CD4-positive, alpha-beta T cell treated with Interleukin-12 subunit alpha and Interleukin-12 subunit beta, for 1 hour (primary cell): ENCODE measurements at regions not wholly inside any gene's neighbourhood (a gene's known extent, or its start where the extent isn't known, plus 50 kb on each side); places are given as distances from the start of the nearest gene placed in this dataset.
"Not testable (repeated sequence)": the region's sequence is repeated elsewhere in the genome, so short reads cannot be mapped to it uniquely, and the experiment has no call there.

Experiments
- DNase-seq: peaks from one replicate; pipeline ENCODE4 v3.0.0-alpha.2; 2020

DNA sequence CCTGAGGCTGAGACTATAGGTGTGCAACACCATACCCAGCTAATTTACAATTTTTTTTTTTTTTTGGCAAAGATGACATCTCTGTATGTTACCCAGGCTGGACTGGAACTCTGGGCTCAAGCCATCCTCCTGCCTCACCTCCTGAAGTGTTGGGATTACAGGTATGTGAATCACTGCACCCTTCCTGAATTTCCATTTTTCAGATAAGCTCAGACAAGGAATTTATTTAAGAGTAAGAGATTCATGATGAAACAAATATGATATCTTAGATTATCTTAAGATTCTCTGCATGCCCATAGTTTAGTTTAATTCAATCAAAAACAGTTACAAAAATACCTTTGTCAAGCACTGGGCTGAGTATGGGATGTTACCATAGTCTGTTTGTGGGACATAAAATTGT is 128.4 kb upstream of the BASP1 start:
- no peak for DNase-seq

DNA sequence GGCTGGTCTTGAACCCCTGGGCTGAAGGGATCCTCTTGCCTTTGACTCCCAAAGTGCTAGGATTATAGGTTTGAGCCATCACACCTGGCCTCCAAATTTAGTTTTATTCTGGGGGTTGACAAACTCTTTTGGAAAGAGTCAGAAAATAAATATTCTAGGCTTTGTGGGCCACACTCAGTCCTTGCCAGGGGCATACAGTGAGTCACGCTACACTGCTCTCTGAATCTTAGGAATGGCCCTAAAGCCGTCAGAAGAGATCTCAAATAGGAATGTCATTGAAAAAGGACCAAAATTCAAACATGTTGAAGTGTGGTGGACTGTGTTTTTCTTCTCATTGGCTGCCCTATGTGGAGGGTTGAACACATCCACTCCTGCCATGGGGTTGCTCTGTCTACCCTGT is 127.7 kb upstream of the BASP1 start:
- DNase-seq = no peak

DNA sequence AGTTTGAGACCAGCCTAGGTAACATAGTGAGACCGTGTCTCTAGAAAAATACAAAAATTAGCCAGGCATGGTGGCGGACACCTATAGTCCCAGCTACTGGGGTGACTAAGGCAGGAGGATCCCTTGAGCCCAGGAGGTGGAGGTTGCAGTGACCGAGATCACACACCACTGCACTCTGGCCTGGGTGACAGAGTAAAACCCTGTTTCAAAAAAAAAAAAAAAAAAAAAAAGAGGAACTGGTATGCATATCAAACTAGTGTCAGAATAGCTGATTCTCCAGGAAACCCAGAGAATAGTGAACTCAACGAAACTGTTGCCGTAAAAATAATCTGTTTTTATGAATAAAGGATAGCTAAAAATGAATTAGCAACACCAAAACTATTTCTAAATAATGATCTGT is 126.6 kb upstream of the BASP1 start:
- no peak for DNase-seq

DNA sequence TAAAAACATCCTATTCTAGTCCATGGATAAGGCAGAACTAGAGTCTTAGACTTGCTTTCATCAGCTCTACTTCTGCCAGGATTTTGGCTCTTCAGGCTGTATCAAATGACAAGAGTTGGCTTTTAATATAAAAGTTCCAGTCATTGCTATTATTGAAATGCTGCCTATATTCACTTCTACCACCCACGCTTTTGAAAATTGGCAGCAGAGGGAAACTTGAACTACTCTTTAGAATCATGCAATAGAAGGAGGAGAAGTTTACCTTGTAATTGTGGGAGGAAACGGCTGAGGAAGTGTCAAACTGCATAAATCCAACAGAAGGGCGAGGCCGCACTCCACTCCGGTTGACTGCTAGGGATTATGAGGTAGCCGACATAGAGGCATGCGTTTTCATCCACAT is 122.6 kb upstream of the BASP1 start:
- DNase-seq = no peak

DNA sequence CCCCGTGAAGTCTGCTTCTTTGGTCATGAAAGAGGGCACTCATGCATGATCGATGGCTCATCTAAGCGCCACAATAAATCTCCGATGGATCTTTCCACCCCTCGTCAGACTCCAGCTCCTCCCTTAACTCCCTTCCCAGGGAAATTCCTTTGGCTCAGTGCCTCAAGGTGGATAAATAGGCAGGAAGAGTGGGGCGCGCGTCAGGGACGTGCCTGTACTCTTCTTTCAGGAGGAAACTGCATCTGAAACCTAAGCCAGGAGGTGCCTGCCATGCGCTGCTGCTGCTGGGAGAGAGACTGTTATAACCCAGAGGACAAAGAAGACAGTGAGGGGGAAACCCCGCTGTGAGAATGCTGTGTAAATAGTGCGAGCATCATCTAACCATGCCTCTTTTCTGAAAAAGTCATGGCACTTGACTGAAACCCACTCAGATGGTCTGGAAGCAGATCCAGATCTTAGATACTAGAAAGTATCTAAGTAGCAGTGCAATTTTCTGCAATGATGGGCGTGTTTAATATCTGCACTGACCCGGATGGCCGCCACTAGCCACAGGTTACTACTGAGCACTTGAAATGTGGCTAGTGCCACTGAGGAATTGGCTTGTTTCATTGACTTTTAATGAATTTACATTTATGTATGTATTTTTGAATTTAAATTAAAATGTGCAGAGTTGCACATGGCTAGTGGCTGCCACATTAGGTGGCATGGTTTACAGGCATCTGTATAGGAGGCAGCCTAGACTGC is 120.3 kb upstream of the BASP1 start:
- no peak for DNase-seq

DNA sequence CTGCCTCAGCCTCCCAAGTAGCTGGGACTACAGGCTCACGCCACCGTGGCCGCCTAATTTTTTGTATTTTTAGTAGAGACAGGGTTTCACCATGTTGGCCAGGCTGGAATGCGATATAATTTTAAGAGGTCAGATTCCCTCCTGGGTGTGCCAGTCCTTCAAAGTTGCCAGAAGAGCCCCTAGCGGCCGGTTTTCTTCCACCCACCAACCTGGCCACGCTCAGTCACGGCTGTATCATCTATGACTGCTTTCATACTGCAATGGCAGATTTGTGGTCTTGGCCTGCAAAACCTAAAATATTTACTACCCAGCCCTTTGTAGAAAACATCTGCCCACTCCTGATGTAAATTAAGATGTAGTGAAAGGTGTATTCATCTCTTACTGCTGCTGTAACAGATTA is 117.5 kb upstream of the BASP1 start:
- DNase-seq = no peak

DNA sequence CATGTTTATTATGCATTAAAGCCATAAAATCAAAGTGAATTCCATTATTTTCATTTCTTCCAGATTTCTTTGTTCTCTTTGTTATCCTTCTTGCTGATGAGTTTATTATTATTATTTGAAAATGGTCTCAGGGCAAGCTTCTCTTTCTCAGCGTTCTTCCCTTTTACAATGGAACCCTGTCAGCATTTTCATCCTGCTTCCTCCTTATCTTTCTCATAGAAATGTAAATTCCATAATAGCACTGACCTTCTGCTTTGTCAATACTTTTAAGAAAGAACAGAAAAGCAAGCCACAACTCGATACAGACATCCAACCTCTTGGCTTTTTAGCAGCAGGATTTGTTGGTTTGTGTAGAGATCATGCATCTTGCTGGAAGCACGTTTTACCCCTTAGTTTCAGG is 114.0 kb upstream of the BASP1 start:
- no peak for DNase-seq

DNA sequence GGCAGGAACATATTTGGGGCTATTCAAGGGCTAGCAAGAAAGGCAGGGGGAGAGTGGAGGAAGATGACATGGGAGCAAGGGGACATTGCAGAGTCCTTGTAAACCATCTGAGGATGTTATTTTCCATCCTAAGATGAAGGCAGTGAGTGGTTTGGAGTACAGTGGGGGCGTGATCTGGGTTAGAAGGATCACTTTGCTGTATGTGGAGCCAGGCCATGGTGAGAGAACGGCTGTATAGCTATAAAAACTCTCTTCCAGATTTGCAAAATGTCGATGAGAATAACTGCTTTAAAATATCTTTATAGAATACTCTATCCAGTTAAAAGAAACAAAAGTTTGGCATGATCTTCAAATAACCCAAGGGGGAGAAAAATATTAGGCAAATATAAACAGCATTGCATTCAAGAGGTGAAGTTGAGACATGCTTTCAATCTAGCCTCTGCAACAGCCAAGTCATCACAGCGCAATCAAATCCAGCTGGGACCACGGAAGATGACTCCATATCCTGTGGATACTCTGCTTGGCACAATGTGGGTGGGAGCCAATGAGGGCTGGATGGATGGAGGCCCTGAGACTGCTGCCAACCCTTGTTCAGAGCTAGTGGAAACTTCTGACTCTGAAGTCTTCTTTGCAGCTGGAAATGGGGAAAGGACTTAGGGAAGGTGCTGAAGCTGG is 111.5 kb upstream of the BASP1 start:
- DNase-seq = no peak

DNA sequence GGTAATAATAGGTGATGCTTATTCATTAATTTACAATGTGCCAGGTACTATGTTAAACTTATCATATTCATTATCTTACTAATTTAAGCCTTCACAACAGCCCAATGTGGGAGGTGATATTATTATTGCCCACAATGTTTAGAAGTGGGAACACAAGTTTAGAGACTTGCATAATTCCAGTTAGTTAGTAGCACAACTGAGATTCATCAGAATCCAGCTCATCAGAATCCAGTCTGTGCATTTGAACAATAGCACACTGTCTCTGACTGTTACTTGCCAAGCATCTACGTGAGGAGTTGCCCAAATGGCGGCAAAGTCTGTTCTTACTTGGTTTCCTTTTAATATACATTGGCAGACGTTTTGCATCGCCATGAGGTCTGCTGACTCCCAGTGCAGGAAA is 110.9 kb upstream of the BASP1 start:
- no peak for DNase-seq

DNA sequence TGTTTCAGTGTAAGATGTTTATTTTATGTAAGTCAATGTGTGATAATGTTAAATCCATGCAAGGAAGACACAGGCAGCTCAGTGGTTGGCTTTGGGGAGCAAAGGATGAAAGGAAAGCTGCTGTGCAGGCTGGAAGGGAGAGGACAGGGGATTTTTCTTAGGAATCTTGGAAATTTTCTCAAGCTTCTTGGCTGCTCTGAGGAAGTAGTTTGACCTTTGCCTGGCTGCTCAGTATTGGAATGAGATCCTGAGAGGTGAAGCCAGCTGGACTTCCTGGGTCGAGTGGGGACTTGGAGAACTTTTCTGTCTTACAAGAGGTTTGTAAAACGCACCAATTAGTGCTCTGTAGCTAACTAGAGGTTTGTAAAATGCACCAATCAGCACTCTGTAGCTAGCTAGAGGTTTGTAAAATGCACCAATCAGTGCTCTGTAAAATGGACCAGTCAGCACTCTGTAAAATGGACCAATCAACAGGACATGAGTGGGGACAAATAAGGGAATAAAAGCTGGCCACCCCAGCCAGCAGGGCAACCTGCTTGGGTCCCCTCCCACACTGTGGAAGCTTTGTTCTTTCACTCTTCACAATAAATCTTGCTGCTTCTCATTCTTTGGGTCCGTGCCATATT is 105.2 kb upstream of the BASP1 start:
- DNase-seq = not testable (repeated sequence)

DNA sequence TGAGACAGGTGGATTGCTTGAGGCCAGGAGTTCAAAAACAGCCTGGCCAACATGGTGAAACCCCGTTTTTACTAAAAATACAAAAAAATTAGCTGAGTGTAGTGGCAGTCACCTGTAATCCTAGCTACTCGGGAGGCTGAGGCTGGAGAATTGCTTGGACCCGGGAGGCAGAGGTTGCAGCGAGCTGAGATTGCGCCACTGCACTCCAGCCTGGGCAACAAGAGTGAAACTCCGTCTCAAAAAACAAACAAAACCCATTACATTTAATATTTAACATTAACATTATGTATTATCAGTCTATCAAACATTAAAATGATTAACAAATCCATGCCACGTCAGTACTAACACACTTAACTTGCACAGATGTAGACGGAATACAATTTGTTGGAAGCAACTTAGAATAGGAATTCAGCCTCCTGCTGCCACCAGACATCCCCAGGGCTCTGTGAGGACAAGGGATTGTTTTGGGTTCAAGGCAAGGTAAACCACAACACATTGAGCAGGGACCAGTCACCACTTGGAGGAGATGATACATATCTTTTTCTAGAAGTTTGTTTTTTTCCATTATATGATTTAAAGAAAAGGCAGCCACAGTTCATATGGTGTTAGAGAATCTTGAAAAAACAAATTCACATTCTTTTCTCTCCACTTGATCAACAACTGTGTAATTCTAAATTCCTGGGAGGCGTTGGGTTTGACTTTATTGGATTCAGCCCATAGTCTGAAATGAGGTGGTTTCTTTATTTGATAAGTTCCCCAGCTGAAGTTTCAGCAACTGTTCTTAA is 104.1 kb upstream of the BASP1 start:
- no peak for DNase-seq

DNA sequence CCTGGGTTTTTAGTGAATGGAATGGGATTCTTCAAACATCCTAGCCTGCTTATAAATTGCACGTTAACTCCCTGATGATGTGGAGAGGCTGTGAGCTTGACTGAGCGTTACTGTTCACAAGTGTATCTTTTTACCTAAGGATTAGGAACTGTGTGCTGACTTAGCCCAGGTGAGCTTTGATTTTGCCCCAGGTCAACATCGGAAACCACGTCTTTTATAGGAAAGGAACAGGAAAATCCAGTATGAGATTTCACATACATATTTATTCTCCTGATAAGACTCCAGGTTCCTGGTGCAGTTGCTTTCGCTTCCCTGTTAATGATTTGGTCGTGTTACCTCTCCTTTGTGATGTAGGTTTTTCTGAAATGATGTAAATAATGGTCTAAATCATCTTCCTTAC is 103.2 kb upstream of the BASP1 start:
- no peak for DNase-seq

DNA sequence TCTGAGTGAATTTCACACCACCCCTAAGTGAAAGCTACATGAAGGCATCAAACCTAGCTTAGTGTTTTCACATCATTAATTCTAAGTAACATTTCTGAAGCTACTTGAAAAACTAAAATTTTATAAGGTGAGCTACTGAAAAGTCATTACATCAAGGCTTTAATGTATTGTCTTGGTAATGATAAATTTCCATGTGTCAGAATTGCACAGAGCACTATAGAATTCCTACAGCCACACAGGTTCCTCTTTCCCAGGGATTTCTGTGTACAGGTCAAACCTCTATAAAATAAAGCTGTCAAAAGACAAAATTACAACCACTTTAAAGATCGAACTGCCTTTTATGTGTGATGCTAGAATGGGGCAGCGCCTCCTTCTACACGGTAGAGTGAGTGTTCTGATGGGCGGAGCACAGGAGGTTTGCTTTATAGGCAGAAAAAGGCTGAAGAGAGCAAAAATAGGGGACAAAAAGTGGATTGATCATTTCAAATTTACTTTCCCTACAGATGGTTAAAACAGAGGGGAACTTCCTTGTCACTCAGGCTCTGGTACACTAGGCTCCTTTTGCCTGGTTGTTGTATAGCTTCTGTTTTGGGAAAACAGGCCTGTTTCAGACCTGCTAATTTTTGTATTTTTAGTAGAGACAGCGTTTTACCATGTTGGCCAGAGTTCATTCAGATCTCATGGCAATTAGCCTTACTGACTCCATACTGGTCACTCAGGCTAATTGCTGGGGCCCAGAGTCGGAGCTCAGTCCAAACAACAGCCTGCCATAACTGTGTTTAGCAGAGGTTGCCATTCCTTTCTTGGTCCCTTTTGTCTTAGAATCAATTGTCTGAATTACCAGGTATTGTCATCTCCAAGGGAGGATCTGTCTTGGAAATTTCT is 102.5 kb upstream of the BASP1 start:
- no peak for DNase-seq

DNA sequence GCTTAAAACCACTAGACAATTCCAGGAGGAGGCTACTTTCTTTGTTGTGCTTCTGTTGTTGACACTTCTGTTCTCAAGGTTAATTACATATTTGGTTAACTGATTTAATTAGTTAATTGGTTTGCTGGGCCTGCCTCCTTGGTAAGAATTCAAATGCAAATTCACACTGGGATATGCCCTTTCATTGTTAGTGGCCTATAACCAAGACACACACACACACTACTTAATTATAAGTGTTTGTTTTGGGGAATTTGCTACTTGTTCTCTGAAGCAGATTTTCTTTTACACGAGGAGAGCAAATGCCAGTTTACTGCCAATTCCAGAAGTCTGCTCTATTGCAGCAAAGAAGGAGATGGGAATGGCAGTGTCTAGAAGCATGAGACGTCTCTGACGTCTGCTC is 101.6 kb upstream of the BASP1 start:
- no peak for DNase-seq

DNA sequence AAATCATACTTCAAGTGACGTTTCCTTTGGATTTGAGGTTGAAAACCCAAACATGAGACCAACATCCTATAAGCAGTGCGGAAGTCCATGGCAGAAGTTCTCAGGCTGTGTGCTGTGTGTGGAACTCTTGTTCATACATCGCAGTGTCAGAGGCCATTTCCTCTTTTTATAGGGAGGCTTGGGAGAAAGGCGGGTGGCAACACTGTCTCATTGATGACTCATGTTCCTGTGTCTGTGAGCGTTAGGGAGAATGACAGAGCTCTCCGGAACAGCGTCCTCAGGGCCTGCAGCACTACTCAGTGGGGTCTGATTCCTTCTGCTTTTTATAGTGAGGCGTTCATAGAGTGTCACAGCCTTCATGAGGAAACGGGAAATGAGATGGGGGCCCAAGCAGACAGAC is 98.8 kb upstream of the BASP1 start:
- DNase-seq = peak; percentile 24

DNA sequence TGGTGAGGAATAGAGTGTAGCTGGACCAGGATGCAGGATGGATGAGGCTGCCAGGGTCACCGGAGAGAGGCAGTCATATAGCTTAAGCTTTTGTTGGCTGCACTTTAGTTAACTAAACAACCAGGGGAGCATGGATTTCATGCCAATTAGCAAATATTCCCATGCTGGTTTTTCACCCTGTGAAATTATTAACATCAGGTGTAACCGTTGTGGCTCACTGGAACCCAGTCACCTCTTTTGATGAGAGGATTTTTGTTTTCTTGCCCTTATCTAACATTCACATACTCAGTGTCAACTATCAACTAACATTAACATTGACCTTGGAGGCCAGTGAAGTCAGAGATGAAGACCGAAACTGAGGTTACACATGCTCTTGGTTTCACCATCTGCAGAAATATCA is 97.2 kb upstream of the BASP1 start:
- DNase-seq = no peak

DNA sequence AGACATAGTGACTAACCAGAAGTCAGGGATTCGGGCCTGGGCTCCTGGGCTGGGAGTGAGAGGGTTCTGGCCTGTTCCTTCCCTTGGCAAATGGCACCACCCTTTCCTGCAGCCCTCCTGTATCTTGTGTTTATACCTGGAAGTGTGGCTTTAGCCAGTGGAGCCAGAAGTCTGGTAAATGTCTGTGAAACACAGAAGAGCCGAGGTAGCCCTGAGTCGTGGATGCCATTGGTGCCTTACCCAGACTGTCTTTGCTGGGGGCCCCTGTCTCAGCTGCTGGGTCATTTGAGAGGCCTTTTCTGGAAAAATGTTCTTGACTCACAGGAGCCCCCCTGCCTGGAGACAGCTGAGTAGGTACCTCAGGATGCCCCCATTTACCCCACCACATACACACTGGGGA is 95.7 kb upstream of the BASP1 start:
- DNase-seq = no peak

DNA sequence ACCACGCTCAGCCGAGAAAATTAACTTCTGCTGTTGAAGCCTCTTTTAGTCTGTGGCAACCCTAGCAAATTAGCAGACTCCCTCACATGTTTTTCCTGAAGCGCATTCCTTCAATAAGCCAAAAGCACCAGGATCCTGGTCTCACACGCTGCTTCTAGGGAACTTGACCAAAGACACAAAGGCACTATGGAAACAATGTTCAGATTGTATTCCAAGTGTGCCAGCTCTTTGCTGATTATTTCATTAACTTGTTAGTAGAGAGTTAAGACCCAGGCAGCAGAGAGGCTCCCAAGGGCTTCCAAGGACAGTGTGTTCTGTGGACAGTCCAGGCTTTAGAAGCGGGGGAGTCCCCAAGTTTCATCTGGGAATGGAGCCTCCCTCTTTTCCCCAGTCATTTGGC is 94.4 kb upstream of the BASP1 start:
- DNase-seq = no peak

DNA sequence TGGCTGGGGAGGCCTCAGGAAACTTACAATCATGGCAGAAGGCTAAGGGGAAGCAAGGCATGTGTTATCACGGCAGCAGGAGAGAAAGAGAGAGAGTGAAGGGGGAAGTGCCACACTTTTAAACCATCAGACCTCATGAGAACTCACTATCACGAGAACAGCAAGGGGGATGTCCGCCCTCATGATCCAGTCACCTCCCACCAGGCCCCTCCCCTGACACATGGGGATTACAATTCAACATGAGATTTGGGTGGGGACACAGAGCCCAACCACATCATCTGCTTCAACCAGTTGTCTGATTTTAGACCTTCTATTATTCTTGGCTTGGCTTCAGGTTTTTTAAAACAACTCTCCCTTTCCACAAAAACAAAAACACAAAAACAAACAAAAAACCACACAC is 93.7 kb upstream of the BASP1 start:
- DNase-seq = not testable (repeated sequence)

DNA sequence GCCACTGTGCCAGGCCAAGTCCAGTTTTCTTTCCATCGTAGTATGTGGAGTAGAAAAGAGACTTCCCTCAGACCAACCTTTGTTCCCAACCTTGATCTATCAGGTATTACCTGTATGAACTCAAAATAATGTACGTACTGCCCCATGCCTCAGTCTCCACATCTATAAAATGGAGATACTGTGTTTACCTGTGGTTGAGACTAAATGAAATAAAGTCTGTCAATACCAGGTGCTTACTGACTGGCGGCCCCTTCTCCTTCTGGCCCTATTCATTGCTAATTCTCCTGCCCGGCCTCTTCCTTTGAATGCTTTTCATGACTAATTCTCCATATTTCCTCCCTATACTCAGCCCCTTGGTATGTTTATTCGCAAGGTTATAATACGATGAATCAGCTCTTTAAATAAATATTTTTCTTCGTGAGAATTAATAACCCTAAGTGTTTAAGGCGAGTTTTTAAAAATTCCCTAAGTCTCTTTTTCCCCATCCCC is 89.6 kb upstream of the BASP1 start:
- DNase-seq = no peak

DNA sequence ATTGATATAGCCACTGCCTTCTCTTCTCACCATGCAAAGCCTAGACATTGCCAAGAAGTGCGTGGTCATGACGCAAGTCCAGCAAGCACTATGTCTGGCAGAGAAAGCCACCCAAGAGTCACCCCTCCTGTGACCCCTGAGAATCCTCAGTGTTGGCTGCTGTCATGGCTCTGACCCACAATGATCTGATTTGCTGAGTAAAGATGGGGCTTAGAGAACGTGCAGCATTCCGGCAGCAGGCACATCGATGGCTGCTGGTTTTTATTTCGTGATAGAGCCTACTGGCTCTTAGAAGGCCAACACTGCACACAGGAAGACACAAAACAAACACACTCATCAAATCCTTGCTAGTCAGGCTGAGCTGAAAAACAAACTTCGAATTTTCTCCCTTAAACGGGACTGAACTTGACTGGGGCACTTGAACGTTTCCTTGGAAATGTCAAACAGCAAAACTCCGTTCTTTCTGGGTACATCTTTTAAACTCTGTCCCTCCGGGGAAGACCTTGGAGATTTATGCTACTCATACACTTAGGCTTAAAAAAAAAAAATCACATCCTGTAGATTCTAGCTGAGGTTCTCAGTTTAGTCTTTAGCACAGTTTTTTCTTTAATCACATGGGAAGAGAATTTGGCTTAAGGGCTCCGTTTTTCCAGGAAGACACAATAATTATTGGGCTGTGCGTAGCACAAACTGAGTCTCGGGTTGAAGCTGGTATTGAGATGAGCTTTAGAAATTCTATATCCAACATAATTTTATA is 88.2 kb upstream of the BASP1 start:
- DNase-seq = no peak

DNA sequence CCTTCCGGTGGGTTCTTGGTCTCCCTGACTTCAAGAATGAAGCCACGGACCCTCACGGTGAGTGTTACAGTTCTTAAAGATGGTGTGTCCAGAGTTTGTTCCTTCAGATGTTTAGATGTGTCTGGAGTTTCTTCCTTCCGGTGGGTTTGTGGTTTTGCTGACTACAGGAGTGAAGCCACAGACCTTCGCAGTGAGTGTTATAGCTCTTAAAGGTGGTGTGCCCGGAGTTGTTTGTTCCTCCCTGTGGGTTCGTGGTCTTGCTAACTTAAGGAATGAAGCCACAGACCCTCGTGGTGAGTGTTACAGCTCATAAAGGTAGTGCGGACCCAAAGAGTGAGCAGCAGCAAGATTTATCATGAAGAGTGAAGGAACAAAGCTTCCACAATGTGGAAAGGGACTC is 87.1 kb upstream of the BASP1 start:
- not testable (repeated sequence) for DNase-seq
